ENCODE measurements at regions not wholly inside any gene's neighbourhood (a gene's known extent, or its start where the extent isn't known, plus 50 kb on each side); places are given as distances from the start of the nearest gene placed in this dataset.

DNA sequence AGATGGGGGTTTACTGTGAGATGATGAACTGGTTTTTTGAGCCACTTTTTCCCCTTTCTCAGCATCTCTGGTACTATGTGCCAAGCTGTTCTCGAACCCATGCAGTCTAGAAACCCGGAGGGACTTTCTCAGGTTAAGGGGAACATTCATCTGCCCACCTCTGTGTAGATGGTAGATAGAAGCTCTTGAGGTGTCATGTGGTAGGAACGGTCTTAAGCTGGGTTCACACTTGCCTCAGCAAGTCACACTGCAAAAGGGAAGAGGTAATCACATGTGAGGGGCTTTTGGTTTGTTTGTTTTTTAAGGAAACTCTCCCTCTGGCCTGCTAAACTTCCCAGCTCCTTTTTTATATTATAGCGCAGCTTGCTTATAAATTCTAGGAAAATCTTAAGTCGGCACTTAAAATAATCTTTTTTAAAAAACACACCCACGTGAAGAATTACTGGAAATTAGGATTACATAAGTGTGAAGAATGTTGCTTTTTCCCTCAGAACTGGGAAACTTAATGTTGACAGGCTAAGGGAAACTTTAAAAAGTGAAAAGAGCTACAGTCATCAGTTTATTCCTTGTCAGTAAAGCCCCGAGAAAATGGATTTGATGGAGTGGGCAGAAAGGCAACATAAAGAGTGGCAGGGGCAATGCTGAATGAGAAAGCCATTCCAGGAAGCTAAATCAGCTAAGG lies 430.3 kb downstream of the ARHGEF28 start:
- DNase-seq (ENCODE audit: low read depth) = no peak

DNA sequence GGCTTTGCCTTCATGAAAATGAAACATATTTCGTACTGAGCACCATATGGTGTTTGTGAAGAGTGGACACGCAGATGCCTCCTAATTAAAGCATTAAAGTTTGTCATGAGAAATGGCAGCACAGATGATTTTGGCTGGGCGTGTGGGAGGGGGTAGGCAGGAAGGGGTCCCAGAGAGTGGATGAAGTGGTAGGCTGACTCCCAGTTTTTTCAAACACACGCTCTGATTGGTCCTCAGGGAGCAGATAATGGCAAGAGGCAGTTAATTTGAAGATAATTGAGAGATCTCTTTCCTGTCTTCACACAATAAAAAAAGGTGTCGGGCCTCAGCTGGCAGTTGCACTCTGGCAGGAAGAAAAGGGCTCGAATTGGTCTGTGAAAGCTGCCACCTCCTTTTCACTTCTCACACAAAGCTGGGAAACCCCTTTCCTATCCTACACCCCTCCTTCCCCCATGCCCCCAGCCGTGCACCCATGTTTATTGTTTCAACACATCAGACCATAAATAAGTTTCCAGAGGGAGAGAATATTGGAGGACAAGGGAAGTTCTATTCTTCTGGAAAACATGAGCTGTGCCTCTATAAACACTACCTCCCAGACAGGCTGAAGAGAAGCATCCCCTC lies 429.6 kb downstream of the ARHGEF28 start:
- no peak for DNase-seq (ENCODE audit: low read depth)

DNA sequence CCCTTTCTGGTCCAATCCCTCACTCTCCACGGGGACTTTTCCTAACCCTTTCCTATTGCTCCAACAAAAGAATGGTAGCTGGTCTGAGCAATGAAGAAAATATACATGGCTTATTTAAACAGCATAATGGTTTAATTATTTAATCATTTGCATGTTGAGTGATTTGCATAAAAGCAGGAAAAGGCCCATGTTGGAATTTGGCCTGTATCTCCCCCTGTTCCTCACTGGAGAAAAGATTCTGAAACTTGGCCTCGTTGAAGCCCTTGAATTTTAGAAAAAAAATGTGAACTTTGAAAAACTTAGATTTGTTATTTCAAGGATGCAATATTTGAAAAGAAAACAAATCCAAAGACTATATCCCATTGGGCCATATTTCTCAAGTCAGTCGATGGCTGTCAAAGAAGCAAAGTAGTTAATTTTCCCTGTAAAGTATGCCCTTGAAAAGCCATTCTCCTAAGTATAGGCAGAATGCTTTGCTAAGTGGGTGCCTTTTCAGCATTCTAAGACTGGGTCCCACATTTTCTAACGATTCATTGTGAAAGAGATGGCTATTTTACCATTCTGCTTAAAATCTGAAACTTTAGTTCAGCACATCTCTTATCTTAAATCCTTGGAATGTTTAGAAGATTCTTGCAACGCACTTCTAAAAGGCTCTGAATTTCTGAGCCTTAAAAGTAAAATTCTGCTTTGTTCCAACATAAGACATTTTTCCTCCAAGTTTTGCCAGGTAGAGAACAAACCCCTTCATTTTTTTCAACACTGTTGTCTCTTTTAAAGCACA lies 428.8 kb downstream of the ARHGEF28 start:
- DNase-seq (ENCODE audit: low read depth) = no peak

DNA sequence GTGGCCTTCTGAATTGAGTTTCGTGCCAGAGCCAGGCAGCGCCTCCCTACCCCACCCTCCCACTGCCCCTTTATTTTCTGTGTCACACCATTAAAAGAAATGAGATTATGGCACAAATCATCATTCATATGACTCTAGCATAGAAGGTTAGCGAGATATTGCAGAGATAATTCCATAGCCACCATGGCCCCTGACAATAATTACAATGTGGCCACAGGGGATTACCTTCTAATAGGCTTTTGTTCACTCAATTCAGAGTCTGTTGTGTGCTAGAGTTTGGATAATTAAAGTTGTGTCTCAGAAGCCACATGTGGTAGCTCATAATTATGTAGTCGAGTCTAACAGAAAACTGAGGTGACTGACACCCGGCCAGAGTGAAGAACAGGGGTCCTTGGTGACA lies 428.1 kb downstream of the ARHGEF28 start:
- DNase-seq (ENCODE audit: low read depth) = no peak

DNA sequence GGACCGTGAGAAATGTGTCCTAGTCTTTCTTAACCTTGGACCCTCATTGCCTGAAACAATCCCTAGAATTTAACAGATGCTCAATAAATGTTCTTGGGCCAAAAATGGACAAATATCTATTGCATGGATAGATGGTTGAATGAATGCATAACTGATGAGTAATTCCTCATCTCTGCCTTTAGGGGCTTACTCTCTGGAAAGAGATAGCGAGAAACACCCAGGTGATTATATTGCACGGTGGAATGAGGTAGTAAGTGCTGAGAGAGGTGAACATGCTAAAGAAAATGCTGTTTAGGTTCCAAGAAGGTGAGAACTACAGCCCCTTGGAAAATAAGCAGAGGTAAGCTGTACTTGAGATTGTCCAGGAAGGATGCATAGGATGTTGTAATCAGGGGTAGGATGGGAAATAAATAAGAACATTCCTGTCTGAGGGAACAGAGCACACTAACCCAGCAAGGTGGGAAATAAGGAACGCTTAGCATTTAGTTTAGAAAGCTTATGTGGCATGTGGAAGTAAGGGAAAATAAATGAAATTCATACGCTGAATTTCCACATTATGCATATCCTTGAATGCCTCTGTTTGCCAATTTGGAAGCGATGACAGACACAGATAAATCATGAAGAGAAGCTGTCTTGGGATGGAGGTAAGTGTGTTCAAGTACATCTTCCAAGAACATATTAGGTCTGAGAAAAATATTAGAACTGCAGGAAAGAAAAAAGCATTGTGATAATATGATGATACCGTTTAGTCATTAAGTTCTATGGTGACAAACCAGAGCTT lies 426.6 kb downstream of the ARHGEF28 start:
- no peak for DNase-seq (ENCODE audit: low read depth)

DNA sequence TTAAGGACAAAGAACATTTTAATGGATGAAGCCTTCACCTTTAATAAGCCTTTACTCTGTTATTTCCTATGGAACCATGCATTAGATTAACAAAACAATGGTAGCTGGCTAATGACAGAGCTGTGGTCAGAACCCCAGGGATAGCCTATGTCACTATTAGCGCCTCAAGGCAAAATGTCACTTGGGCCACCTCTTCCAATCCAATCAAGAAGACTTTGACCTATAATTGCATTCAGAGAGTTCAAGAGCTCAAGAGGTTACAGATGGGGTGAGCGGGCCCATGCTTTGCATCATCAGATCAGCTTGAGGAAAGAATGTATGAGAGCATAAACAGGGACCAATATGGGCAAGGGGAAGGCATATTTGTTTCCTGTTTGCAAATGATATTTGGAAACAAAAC lies 425.1 kb downstream of the ARHGEF28 start:
- DNase-seq (ENCODE audit: low read depth) = no peak

DNA sequence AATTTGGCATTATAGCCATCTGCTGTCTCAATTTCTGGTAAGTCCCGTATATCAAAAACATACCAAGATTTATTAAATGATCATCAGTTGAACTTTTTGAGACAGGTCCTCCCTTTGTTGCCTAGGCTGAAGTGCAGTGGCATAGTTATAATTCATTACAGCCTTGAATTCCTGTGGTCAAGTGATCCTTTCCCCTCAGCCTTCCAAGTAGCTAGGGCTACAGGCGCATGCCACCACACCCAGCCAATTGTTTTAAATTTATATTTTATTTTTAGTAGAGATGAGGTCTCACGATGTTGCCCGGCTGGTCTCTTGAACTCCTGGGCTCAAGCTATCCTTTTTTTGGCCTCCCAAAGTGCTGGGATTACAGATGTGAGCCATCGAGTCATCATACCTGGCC lies 418.9 kb downstream of the ARHGEF28 start:
- no peak for DNase-seq (ENCODE audit: low read depth)

DNA sequence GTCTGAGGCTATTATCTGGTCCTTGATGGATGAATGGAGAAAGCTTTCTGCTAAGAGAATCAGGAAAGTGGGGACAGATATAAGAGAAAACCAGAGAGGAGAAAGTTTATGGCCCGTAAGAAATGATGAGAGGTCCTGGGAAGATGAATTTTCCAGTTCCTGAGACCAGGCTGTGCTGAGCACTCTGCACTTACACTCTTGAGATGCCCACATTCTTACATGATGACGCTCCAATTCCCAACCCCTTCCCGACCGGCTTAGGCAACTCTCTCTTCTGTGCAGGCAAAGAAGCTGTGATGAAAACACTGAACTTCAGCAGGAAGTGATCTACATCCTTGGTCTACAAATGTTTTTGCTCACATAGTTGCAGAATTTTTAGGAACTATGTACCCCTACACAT lies 417.0 kb downstream of the ARHGEF28 start:
- no peak for DNase-seq (ENCODE audit: low read depth)

DNA sequence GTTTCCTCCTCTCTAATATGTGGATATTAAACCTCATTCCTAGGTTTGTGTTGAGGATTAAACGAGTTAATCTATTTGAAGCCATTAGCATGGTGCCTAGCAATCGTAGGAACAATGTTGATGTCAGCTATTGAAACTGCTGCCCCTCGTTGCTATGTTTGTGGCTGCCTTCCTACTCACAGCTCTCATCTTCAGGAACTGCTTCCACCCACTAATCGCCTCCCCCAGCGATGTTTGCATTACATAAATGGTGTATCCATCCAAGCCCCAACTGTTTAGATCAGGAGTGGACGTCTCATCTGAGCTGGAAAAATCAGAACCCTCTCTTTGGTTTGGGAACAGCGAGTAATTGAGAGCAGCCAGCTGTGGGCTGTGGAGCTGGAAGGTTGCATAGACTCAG lies 416.6 kb downstream of the ARHGEF28 start:
- no peak for DNase-seq (ENCODE audit: low read depth)

DNA sequence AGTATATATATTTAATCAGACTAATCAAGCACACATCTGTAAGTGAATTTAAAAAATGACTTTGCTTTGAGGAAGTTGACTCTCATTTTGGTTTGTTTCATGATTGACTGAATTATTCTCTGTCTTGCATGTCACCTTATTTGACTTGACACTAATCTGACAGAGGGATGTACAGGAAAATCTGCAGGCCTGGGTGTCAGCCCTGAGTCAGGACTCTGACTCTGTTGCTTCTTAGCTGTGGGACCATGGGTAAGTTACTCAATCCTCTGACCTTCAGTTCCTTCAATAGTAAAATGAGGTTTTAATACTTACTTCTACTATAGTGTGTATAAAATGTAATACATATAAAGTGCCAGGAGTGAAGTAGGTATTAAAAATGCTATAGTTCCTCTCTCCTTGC lies 415.9 kb downstream of the ARHGEF28 start:
- no peak for DNase-seq (ENCODE audit: low read depth)

DNA sequence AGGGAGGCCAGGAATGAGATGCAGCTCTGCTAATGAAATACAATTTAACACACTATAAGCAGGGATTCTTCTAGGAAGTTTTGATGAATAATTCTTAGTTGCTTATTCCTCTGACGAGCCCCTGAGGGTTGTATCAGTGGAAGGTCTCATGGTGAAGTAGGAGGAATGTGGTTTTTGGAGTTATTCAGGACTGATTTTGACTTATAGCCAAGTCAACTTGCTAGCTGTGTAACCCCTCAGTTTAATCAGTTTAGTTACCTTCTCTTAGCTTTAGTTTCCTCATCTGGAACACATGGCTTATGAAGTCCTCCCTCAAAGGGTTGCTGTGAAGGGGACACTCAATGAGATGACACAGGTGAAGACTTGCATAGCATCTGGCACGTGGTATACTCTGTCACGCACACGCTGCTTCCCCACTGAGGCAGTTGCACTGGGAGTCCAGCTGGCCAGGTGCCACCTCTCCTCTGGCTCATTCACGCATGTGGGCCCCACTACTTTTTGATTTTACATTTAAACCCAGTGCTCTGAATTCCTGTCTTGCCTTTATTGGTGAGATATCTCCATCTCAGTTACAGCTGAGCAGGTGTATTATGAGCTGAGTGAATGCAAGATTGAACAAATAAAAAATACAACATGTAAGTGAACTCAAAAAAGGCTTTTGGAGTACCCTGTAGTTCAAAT lies 415.0 kb downstream of the ARHGEF28 start:
- DNase-seq (ENCODE audit: low read depth) = no peak

DNA sequence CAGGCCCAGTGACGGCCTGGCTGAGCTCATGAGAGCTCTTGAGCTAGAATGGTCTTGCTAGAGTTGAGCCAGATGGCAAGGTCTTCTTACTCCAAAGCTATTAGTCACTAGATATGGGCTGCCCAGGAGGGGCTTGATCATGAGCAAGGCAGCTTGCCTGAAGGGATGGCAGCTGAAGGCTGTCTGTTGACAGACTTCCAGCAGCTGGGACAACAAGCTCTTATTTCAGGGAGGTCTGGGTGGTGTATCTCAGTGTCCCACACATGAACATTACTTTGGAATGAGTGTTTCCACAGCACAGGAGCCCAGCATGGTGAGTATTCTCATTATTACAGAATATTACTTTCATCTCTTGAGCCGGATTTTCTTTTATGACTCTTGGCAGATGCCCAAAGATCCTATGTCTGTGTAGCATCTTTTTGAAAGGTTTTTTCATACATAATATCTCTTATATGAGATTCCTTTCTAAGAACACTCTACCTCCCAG lies 414.1 kb downstream of the ARHGEF28 start:
- no peak for DNase-seq (ENCODE audit: low read depth)

DNA sequence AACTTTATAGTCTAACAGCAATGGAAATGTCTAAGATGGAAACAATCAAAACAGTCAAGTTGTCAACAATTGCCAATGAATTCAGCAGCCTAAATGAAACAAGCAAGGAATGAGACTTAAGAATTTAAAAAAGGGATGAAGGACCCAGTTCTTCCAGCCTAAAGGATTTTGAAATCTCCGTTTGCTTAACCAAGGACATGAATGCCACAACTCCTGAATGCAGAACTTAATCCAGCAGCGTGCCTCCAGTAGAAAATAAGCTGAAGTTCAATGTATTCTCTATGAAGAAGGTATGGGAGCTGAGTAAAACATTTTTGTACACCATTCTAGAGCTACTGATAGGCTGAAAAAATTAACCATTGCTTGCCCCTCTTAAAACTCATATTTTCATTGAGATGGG lies 411.3 kb downstream of the ARHGEF28 start:
- no peak for DNase-seq (ENCODE audit: low read depth)

DNA sequence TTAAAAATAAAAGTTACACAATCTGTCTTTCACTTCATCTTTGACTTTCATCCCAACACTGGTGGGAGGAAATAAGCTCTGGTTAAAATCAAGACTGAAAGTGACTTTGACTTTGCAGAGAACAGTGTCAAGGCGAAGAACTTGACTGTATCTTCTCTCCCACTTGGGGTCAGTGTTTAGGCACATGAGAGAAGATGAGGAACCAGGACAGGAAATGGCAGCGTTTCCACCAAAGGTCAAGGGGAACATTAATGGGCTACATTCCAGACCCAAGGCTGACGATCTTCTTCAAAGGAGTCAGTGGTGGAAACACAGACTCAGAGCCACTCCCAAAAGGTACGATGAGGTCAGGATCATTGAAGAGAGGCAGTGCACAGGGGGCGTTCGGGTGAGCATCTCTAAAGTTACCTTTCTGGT lies 409.5 kb downstream of the ARHGEF28 start:
- DNase-seq (ENCODE audit: low read depth) = no peak

DNA sequence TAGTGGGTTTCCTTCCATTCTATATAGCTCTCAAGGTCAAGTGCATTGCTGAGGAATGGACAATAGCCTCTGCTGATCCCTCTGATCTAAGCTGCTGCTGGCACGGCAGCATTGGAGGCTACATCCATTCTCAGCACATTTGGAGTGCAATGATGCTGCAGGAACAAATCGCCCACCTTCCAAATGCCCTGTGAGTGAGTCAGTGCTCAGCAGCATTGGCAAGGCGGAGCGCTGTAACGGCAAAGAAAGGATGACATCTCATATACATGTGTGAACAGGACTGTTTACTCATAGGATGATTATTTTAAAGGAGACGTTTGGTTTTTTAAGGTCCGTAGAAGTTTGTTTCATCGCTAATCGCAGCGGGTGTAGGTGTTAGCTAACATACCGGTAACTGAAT lies 408.7 kb downstream of the ARHGEF28 start:
- no peak for DNase-seq (ENCODE audit: low read depth)

DNA sequence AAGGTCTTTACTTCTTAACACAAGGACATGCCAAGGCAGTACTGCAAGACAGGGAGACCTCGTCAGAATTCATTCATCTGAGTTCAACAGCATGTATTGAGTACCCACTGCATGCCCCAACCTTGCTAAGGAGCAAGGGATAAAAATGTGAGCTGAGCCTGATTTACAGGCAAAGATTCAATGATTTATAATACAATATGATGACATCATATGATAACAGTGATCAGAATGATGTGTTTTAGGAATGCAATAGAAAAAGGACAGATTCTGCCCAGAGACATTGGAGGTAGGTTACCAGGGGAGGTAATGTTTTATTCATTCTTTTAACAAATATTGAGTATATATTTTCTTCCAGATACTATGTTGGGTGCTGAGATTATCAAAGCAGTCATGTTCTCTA lies 406.6 kb downstream of the ARHGEF28 start:
- DNase-seq (ENCODE audit: low read depth) = no peak

DNA sequence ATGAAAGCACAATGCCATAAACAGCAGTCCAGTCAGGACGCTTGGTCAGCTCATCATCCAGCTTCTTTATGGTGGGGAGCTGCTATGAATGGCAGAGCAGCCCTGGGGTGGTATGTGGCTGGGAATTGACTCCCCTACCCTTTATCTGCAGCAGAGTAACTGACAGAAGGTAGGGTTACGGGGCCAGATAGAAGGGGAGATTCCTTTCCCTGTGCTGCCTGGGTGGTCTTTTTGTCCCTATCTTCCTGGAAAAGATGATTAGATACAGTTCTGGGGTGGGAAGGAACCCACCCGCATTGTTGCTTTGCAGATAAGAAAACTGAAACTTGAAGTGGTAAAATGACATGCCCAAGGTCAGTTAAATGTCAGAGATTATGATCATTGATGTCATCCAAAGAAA lies 405.5 kb downstream of the ARHGEF28 start:
- DNase-seq (ENCODE audit: low read depth) = no peak

DNA sequence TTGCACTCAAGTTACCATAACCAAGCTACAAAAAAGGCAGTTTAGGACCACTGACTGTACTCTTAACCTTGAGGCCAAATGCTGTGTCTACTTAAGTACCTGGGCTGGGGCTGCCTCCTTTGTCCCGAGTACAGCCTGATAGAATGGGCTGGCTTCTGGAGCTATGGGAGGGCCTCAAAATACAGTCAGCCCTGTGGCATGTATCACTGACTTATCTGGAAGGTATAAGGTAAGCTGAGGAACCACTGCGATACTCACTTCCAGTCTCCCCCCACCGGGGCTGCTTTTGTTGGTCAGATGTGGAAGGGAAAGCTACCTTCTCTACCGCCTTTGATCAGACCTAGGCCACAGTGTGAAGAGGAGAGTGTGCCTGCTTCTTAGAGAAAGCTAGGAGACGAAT lies 404.8 kb downstream of the ARHGEF28 start:
- DNase-seq (ENCODE audit: low read depth) = no peak

DNA sequence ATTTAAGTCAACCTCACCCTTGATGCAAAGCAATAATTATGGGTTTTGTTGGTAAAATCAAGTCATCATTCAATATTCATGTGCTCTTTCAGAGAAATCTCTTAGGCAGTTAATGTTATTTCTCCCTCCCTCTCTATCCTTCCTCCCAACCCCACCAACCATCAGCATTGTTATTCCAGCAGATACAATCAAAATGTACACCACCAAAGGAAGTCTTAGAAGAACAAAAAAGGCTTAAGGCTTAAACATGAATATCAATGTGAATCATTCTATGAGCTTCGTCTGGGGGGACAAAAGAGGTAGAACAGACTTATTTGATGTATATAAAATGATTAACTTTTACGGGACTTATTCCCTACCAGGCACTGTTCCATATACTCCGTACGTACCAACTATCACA lies 404.4 kb downstream of the ARHGEF28 start:
- DNase-seq (ENCODE audit: low read depth) = no peak

DNA sequence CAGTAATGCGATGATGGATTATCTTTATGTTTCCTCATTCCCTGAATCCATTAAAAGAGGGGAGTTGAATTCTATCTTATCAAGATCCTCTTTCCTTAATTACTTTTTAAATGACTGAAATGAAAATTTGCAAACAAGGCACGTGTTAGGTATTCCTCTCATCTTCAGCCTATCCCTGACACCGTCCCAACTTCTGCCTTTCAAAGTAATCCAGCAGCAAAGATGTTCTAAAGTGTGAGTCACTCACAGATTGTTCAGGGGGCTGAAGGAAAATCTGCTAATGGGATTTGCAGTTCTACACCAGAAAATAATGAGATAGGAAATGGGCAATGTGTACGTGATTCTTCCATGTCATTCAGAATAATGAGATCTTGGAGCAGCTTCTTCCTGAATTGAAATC lies 403.0 kb downstream of the ARHGEF28 start:
- no peak for DNase-seq (ENCODE audit: low read depth)

DNA sequence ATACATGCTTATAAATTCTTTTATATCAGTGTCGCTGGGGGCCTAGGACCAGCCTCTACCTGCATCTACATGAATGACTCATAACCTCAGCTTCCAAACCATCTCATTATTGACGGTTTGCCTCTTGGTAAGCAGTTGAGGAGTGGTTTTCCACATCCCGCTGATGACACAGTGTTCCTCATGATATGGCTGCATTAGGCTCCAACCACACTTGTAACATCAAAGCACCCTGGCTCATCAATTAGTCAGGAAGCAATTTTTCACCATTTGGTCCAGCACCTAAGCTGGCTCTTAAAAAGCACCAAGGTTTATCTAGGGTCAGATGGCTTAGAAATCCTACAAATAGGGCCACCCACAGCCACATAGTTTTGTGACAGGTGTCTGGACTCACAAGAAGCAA lies 402.4 kb downstream of the ARHGEF28 start:
- DNase-seq (ENCODE audit: low read depth) = no peak

All from activated T-helper 9 cell treated with anti-CD3 and anti-CD28 coated beads, Interleukin-2, amount 50 U/mL, for 16 hours (primary cell).